RWPE2 (cell line): ENCODE measurements at regions not wholly inside any gene's neighbourhood (a gene's known extent, or its start where the extent isn't known, plus 50 kb on each side); places are given as distances from the start of the nearest gene placed in this dataset.
"Not testable (repeated sequence)": the region's sequence is repeated elsewhere in the genome, so short reads cannot be mapped to it uniquely, and the experiment has no call there.

Source experiments
- ATAC-seq: fragments of 200-7000 bp; cut with Tn5 transposase; 3 replicates; pipeline ENCODE4 v1.9.1; 2021; ENCODE audit warnings: low read depth
- DNase-seq: peaks from one replicate; pipeline ENCODE4 v3.0.0-alpha.2; 2020; ENCODE audit warnings: low spot score
- H3K27ac ChIP-seq: fragments of 450-650 bp; 2 replicates; pipeline ENCODE4 v1.5.1; 2017; ENCODE audit warnings: mild to moderate bottlenecking; ENCODE audit not compliant: poor library complexity, severe bottlenecking
- H3K27me3 ChIP-seq: fragments of 250-450 bp; sonication (Bioruptor Pico); 2 replicates; pipeline ENCODE4 v1.5.1; 2021; ENCODE audit warnings: mild to moderate bottlenecking, moderate library complexity; ENCODE audit not compliant: insufficient read depth, poor library complexity, severe bottlenecking
- H3K36me3 ChIP-seq: fragments of 250-450 bp; sonication (Bioruptor Pico); 2 replicates; pipeline ENCODE4 v1.5.1; 2020; ENCODE audit warnings: low read depth, mild to moderate bottlenecking, moderate library complexity
- H3K4me1 ChIP-seq: fragments of 250-450 bp; sonication (Bioruptor Pico); 2 replicates; pipeline ENCODE4 v1.5.1; 2021; ENCODE audit warnings: mild to moderate bottlenecking, moderate library complexity; ENCODE audit not compliant: insufficient read depth, poor library complexity, severe bottlenecking
- H3K4me3 ChIP-seq: fragments of 250-450 bp; sonication (Bioruptor Pico); 2 replicates; pipeline ENCODE4 v1.5.1; 2021; ENCODE audit warnings: mild to moderate bottlenecking, moderate library complexity; ENCODE audit not compliant: severe bottlenecking
- H3K9me3 ChIP-seq: fragments of 250-450 bp; sonication (Bioruptor Pico); 2 replicates; pipeline ENCODE4 v1.5.1; 2021; ENCODE audit warnings: mild to moderate bottlenecking, moderate library complexity; ENCODE audit not compliant: severe bottlenecking
- TF ChIP-seq, protein P1 (sequence below): fragments of 450-650 bp; IDR thresholded peaks from one replicate; pipeline ENCODE4 v1.5.1; 2017; ENCODE audit warnings: mild to moderate bottlenecking, moderate library complexity; ENCODE audit not compliant: poor library complexity, severe bottlenecking

DNA sequence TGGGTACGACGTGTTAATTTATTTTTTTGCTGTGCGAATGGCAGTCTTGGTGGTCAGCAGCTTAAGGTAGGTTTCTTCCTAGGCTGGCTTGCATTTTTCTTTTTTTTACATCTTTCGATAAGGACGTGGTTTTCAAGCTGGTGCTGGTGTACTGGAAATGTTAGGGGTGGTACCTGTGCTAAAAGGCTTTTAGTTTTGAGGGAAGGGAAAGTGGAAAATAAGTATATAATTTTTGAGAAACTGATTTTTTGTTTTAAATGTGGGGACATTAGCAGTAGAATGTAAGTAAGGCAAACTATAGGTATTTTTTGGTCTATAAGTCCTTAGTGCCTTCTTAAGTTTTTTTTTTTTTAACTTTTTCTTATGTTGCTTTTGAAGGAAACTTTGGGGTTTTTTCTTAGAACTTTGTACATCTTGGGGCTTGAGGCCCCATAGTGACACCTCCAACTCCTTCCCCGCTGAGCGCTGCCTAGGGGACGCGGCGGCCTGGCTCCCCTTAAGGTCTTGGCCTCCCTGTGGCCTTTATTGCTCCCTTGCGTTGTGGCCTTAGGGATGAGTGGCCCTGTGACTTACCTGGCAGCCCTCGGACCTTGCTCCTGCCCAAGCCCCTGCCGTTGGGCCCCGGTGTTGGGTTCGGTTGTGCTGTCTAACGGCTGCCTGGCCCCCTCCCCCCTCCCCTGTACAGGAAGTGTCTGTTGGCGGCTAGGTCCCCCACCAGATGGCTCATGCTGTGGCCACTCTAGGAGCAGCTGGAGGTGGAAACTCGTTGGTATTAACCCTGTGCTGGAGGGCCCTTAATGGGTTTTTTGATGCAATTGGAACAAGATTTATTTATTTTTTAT is 88.0 kb upstream of the RPRML start:
- H3K36me3 ChIP-seq = peaks cover 15% of the 10 kb centered on the region
- DNase-seq (peak; percentile 90), ATAC-seq (peak; percentile 88)
- H3K4me3 ChIP-seq = peak overlapping the region; percentile 92
- TF ChIP-seq, protein P1, sequence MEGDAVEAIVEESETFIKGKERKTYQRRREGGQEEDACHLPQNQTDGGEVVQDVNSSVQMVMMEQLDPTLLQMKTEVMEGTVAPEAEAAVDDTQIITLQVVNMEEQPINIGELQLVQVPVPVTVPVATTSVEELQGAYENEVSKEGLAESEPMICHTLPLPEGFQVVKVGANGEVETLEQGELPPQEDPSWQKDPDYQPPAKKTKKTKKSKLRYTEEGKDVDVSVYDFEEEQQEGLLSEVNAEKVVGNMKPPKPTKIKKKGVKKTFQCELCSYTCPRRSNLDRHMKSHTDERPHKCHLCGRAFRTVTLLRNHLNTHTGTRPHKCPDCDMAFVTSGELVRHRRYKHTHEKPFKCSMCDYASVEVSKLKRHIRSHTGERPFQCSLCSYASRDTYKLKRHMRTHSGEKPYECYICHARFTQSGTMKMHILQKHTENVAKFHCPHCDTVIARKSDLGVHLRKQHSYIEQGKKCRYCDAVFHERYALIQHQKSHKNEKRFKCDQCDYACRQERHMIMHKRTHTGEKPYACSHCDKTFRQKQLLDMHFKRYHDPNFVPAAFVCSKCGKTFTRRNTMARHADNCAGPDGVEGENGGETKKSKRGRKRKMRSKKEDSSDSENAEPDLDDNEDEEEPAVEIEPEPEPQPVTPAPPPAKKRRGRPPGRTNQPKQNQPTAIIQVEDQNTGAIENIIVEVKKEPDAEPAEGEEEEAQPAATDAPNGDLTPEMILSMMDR = no peak
- no peaks in the 10 kb centered on the region for H3K27me3 ChIP-seq
- H3K4me1 ChIP-seq = peaks cover 31% of the 10 kb centered on the region
- peaks cover 8% of the 10 kb centered on the region for H3K9me3 ChIP-seq
- H3K27ac ChIP-seq = peak overlapping the region; percentile 56

DNA sequence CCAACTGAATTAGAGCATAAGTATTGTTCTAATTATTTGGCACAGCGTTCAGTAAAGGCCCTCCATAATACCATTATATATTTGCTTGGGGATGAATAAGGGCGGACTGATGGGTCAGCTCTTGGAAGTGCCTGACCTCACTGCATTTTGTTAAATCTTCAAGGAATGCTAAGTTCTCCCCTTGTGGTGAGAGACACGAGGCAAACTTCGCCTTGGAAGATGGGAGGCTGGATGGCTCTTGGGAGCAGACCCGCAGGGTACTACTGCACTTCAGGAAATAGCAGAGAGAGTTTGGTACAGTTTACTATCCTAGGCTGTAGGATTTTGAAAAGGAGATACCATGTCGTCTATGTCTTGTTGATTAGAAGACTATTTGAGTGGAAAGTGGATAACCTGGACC is 87.0 kb upstream of the RPRML start:
- Histone ChIP-seq H3K27me3 (no peaks in the 10 kb centered on the region), H3K4me1 (peaks cover 27% of the 10 kb centered on the region), H3K9me3 (peaks cover 8% of the 10 kb centered on the region), H3K36me3 (peaks cover 15% of the 10 kb centered on the region), H3K4me3 (no peak overlapping the region), H3K27ac (no peak overlapping the region)
- ATAC-seq (no peak), DNase-seq (no peak)
- TF ChIP-seq, protein P1 = no peak

DNA sequence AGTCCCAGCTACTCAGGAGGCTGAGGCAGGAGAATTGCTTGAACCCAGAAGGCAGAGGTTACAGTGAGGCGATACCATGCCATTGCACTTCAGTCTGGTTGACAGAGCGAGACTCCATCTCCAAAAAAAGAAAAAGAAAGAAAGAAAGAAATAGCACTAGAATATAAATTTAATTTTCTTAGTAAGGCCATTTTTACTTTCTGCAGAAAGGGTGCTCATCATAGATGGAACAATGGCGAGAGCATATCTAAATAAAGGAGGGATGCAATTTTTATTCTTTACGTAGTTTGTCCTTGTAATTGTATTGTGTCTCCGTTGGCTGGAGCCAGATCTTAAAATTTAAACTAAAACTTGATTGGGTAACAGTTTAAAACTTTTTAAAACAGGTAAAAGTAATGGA is 85.6 kb upstream of the RPRML start:
- no peak for ATAC-seq
- H3K4me1 ChIP-seq = peaks cover 14% of the 10 kb centered on the region
- peaks cover 8% of the 10 kb centered on the region for H3K9me3 ChIP-seq
- peaks cover 15% of the 10 kb centered on the region for H3K36me3 ChIP-seq
- TF ChIP-seq, protein P1 = no peak
- DNase-seq = no peak
- no peak overlapping the region for H3K27ac ChIP-seq
- H3K4me3 ChIP-seq = no peak overlapping the region
- H3K27me3 ChIP-seq = no peaks in the 10 kb centered on the region

DNA sequence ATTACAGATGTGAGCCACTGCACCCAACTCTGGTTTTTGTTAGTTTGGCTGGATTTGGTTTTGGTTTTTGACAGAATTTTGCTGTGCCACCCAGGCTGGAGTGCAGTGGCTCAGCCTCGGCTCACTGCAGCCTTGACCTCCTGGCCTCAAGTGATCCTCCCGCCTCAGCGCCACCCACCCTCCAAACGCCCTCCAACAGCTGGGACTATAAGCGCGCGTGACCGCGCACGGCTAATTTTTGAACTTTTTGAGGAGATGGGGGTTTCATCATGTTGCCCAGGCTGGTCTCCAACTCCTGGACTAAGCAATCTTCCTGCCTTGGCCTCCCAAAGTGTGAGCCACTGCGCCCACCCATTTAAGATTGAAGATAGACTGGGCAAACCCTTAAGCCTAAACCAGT is 84.4 kb upstream of the RPRML start:
- Histone ChIP-seq H3K9me3 (peaks cover 8% of the 10 kb centered on the region), H3K4me3 (no peak overlapping the region), H3K27me3 (no peaks in the 10 kb centered on the region), H3K36me3 (peaks cover 15% of the 10 kb centered on the region), H3K4me1 (peaks cover 12% of the 10 kb centered on the region), H3K27ac (no peak overlapping the region)
- ATAC-seq (no peak), DNase-seq (no peak)
- TF ChIP-seq, protein P1 = no peak

DNA sequence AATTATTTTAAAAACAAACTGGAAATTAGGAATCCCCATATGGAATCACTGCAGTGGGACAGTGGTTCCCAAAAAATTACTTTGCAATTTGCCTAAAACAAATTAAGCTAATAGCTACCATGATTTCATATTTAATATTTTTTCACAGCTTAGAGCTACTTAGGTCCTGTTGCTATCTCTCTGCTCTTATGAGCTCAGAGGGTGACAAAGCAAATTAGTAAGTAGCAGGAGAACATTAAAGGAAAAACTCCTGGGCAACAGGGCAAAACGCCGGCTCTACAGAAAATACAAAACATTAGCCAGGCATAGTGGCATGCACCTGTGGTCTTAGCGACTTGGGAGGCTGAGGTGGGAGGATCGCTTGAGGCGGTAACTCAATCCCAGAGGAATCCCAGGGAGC is 83.8 kb upstream of the RPRML start:
- not testable (repeated sequence) for H3K4me1 ChIP-seq, ATAC-seq, H3K9me3 ChIP-seq, H3K27ac ChIP-seq, DNase-seq, H3K27me3 ChIP-seq, H3K4me3 ChIP-seq
- H3K36me3 ChIP-seq = peaks cover 15% of the 10 kb centered on the region

DNA sequence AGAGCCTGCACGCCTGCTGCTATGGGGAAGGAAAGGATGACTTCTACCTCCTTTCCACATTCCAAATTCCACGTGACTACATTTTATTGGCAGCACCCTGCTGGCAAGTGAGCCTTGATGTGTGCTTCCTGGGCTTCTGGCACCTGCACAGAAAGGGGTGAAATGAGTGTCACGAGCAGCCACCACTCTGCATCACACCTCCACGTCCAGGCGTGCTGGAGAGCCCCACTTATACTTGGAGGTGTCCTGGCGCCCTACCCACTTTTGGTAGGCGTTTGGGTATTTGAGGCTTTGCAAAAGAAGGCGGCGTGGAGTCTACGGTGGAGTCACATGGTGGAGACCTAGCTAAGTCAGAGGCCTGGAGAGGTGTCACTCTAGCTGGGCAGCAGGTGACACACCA is 81.0 kb upstream of the RPRML start:
- not testable (repeated sequence) for DNase-seq, H3K27me3 ChIP-seq, H3K27ac ChIP-seq, H3K4me3 ChIP-seq, H3K4me1 ChIP-seq, H3K9me3 ChIP-seq, ATAC-seq
- peaks cover 19% of the 10 kb centered on the region for H3K36me3 ChIP-seq
